Smooth muscle cell of the brain vasculature (primary cell): ENCODE measurements at regions not wholly inside any gene's neighbourhood (a gene's known extent, or its start where the extent isn't known, plus 50 kb on each side); places are given as distances from the start of the nearest gene placed in this dataset.
"Not testable (repeated sequence)": the region's sequence is repeated elsewhere in the genome, so short reads cannot be mapped to it uniquely, and the experiment has no call there.

Source experiments
- DNase-seq: peaks from one replicate; pipeline ENCODE4 v3.0.0-alpha.2; 2012; ENCODE audit warnings: low read depth, low spot score

DNA sequence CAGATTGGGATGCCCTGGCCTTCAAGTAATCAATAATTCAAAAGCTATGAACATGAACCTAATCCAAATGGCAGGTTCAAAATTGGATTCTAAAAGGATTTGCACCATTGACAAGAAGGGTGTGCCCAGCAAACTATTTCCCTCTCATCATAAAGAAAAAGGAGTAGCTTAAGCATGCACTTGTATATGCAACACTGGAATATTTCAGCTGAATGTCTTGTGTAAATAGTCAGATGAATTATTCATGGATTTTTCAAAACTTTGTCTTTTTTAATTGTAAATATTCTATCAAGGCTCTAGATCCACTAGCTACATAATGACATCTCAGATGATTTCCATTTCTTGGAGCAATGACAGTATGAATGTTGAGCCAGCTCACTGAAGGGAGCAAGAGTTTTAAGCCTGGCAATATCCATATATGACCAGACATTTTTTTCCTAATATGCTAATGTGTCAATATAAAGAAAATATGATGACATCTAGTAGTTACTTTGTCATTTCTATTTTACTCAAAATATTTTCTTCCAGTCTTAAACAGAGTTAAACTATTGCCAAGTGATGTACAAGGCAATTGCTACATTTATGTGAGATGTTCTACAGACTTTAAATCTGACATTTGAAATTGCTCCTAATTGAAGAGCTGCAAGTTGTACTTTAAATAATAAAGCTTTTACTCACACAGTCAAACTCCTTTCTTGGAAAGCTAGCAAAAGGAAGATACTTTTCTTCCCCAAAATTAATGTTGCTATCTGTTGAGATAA lies 230.5 kb upstream of the AGTR1 start:
- DNase-seq: no peak

DNA sequence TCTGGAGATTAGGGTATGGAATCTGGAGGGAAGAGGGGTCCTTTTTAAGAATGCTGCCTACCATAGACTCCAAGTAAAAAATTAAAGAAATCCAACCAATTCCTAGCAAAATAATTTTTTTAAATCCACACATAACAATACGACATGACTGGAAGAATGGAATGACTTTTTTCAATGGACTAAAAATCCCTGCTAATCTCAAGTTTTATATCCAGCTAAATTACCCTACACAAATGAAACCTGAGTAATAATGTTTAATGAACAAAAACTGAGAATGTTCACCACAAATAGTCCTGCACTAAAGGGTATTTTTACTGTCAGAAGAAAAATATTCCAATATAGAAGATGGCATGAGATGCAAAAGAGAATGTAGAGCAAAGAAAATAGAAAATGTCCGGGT lies 220.3 kb upstream of the AGTR1 start:
- no peak for DNase-seq

DNA sequence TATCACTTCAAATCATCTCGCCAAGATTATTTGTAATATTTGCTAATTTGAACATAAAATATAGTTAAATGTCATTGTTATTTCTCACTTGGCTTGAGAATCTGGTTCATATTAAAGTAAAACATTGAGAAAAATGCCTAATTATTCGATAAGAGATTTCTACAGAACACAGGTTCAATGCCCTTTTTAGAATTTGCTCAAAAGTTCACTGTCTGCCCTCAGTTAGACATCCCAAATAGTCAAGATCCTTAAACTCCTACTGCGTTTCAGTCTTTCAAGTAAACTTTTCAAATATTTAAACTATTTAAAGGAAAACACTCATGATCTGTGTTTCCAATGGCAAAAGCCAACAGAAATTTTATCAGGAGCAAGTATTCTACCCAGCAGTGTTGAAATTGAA lies 204.1 kb upstream of the AGTR1 start:
- no peak for DNase-seq

DNA sequence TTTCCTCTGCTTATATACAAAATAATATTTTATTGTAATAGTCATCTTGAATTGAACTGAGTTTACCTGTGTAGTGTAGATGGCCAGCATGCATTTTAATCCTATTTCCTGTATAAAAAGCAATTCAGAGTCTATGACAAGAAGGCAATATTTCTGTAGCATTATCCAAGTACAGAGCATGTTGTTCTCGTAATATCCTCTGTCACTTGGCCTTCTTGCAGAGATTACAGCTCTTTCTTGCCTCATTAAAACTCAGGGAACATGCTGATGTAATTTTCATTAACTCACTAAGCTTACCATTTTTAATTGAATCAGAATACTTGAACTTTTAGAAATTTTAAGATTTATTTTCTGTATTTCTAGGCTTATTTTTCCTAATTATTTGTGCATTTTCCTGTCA lies 203.3 kb upstream of the AGTR1 start:
- no peak for DNase-seq

DNA sequence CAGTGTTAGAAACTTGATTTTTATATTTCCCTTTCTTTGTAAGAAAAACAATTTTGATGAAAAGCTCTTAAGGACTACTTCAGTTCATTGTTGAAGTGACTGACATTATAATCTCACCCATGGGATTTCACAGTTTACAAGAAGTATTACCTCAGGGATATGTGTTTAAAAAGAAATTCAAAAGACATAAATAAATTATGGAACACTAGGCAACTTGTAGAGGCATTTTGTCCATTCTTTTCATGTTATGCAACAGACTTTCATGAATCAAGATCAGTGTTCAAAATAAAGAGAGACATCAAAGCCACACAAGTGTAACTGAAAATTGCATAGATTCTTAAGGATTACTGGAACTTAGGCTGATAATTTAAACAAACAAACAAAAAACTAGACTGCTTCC lies 196.8 kb upstream of the AGTR1 start:
- no peak for DNase-seq

DNA sequence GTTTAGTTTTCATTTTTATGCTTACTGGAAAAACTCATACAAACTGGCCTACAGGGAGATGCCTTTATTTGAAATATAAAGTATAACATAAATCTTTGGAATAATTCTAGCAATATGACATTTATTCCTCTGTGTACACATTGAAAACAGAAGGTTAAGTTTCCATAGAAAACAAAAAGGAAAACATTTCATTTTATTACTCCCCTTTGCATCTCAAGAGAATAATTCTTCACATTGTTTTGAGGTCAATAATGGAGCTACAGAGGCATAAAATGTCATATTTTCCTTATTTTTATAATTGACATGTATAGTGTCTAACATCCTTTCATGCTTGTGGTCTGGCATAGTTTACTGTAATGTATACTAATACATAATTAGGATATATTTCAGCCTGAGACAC lies 187.6 kb upstream of the AGTR1 start:
- DNase-seq: no peak

DNA sequence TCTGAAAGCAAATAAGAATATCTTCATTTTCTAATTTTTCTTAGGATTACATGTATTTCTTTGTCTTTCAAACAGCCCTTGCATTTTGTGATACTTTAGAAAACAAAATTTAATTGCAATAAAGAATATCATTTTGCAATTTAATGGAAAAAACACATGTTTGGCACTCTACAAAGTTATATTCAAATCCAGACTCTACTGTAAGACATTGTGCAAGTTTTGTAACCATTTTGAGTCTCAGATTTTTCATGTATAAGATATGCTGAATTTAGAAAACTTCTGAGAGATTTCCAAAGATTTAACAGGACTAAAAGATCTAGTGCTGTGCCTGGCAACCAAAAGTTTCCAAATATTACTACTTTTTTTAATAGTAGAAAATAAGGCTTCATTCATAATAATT lies 187.1 kb upstream of the AGTR1 start:
- DNase-seq: no peak

DNA sequence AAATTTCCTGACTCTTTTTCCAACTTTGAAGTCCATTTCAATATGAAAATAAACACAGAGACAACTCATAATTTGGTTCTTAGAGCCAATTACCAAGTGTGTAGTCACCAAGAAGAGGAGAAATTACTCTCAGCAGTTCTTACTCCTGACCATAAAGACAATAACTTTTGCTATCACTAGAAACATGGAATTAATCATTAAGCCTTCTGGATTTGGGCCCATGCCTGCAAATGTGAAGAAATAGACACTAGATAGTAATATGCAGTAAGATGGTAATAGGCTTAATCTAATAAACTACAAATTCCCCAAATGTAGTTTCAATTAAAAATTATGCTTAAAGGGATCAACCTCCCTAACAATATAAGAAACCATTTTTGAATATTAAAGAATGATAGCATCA lies 185.1 kb upstream of the AGTR1 start:
- DNase-seq: no peak

DNA sequence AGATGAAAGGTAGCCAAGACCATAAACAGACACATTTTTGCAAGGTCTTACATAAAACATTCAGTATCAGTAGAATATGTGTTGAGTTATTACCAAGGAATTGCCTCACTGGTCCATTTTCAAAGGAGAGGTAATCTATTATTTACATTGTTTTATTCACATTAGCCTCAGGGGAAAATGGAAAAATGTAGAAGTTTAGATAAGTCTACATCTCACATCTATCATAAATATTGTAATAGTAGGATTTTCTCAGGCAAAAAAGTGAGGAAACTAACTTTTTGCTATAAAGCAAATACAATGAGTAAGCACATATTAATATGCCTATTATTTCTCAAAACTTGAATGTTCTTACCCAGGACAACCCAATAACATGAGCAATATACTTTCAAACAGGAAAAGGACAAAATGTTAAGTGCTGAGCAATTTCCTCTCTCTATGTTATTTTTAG lies 184.6 kb upstream of the AGTR1 start:
- DNase-seq: no peak

DNA sequence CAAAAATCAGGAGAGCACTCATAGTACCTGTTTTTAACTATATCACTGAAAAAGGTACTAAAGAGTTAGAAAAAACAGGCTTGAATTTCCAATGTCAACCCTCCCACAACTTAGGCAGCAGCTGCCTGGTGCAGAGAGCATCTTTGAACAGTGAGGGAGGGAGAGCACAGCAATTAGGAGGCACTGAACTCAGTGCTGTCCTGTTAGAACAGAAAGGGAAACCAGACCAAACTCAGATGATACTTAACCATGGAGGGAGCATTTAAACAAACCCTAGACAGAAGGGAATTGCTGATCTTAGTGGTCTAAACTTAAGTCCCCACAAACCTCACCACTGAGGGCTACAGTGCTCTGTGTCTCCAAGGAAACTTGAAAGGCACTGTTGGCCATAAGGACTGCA lies 179.2 kb upstream of the AGTR1 start:
- DNase-seq: no peak

DNA sequence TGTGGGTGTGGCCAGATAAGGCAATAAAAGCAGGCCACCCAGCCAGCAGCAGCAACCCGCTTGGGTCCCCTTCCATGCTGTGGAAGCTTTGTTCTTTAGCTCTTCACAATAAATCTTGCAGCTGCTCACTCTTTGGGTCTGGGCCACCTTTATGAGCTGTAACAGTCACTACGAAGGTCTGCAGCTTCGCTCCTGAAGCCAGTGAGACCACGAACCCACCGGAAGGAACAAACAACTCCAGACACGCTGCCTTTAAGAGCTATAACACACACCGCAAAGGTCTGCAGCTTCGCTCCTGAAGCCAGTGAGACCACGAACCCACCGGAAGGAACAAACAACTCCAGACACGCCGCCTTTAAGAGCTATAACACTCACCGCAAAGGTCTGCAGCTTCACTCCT lies 172.1 kb upstream of the AGTR1 start:
- DNase-seq: not testable (repeated sequence)

DNA sequence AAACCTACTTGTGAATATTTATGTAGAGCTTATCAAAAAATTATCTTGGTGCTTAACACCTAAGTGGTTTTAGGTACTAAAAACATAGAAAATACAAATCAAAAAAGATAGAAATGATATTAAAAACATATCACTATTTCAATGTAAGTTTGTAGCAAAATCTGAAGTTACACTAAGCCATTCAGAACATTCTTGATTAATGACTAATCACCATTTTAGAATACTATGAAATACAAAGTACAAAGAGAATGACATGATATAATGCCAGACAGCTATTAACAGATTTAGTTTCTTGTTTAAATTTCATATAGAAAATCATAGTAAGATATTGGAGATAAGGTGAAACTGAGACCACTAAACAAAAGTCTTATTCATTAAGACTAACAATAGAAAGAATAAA lies 169.7 kb upstream of the AGTR1 start:
- DNase-seq: no peak

DNA sequence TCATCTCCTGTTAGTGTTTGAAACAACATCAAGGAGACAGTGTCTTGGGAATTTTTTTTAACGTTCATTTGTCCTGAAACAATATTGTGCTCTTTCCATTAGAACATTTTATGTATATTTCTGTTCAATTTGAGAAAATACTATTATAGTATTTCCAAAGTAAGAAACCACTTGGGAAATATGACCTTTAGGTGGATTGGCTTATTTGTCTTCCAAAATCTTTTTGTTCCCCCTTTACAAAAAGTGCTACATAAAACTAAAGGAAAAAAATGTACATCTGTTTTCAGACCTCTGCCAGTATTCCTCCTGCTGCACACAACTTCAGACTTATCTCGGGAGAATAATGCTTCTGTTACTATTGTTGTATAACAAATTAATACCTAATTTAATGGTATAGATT lies 165.9 kb upstream of the AGTR1 start:
- DNase-seq: no peak

DNA sequence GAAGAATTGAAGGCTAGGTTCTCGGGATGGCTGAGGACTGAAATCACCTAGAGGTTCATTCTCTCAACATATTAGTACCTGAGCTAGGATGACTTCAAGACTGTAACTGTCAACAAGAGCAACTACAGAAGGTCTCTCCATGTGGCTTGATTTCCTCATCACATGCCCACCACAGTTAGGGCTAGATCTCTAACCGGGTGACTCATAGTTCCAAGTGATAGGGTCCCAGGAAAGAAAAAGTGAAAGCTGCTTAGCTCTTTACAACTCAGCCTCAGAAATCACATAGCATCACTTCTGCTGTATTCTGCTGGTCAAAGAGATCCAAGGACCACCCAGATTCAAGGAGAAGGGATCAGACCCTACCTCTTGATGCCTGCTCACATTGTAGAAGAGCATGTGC lies 165.4 kb upstream of the AGTR1 start:
- no peak for DNase-seq

DNA sequence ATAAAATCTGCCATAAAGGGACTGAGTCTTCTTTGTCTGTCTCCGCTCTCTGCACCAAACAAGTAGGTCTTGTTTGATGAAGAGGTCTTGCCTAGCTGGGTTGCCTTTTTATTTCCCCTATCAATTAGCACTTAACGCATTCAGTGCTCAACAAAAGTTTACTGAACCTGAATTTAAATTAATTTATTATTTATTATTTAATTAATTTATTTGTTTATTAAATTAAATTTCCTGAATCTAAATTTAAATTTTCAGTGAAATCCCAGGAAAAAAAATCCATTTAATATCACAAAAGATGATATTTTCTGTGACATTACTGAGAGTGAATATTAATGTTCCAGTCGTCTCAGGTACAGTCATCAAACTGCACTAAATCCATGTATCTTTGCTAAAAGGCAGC lies 164.9 kb upstream of the AGTR1 start:
- no peak for DNase-seq

DNA sequence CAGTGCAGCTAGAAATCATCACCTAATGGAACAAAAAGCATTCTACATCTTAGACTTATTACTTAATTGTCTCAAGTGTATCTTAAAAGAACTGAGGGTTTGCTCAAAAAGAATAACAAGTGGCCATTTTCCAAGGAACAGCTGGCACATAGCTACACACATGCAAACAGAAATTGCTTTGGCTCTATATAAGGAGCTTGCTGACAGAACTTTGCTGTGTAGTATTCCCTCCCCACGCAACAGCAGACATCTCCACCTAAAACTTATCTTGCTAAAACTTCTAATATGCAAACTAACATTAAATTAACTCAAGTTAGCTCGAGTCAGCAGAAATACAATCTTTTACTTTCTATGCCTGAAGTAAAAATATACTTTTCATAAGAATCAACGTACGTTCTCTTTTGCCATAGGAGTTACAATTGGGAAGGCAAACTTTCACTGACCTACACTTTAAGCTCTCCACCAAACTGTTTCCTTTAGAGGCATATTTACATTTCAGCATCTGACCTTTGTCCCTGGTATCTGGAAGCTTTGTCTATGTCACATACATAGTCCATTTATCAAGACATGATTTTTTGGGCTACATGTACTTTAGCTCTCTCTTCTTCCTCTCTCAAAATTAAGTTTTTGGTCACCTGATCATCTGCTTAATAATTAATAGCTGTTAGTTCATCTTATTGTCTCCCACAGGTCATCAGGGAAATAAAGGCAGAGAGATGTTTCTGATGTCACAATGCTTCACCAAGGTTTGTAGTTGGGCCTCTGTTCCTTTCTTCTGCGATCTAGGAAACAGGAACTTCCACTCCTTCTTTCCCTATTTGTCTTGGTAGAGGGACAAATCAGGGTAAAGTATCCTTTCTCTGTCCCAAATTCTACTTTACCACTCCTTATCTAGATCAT lies 163.4 kb upstream of the AGTR1 start:
- DNase-seq: no peak

DNA sequence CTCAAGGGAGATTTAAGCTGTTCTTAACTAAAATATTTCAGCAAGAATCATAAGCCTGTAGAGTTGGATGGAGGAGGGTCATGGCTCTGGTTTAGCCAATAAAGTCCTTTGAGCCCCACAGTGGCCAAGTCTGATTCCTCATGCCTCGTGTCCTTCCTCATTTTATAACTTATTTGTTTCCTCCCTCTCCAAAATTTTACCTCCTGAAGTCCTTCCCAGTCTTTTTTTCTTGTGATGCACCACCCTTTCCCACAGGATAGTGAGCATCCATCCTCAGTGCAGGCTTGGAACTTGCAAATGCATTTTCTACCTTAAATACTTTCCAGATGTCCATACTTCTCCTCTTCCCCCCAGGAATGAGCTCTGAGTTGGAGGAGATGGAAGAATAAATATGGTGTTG lies 162.7 kb upstream of the AGTR1 start:
- DNase-seq: no peak

DNA sequence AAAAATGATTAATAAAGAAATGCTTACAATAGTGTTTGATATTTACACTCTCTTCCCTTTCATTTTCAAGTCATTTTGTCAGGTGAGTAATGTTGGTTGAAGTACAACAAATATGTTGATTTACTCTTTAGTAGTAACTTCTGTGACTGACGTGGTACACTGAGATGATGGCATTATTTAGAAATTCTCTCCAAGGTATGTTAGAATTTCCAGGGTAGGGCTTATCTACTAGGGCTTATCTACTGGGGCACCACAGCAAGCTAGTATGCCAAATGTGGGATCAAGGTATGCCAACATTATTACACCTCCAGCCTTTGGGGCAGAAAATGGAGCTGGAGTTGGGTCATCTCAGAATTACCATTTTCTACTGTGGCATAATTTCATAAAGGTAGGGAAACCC lies 157.4 kb upstream of the AGTR1 start:
- DNase-seq: no peak

DNA sequence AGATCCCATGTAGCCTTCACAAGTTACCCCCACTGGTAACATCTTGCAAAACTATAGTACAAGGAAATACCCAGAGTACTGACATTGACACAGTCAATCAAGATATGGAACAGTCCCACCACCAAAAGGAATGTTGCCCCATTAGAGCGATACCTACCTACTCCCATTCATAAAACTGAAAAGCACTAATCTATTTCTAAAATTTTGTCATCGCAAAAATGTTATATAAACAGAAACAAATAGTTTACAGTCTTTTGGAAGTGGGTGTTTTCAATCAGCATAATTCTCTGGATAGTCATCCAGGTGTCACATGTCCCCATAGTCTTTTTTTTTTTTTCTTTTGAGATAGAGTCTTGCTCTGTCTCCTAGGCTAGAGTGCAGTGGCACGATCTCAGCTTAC lies 156.9 kb upstream of the AGTR1 start:
- no peak for DNase-seq

DNA sequence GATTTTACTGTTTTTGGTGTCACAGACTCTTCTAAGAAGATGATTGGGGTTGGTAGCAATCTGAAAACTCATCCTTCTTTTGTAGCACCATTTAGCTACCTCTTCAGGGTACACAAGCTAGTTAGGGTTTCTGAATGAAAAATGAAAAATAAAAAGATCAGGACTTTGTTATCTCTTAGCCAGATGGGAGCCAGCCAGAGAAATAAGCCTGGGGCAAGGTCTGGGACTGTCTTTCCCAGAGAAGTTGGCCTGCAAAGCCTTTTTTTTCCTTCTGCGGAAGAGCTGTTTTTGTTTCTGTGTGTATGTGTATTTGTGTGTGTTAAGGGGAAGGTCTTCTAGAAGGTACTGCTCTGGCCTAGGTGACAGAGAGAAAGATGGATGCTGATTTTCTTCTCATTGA lies 150.7 kb upstream of the AGTR1 start:
- DNase-seq: no peak

DNA sequence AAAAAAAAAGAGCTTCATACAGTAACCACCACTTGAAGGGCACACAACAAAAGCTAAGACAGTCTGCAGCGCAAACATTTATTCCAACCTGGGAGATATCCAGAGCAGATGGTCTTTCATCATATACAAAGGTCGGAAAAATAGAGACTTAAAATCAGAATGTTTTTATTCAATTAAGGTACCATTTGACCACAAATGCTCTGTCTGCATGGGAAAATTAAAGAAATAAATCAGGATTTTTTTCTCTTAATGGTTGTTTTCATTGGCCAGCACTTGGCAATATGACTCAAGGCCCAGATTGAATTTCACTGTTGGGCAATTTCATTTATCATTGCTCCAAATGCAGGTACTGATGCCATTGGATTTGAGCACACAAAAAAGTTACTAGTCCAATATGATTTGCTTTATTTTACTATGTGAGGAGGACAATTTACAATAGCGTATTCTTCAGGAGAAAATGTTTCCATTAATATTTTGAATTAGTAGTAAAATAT lies 145.9 kb upstream of the AGTR1 start:
- DNase-seq: no peak

DNA sequence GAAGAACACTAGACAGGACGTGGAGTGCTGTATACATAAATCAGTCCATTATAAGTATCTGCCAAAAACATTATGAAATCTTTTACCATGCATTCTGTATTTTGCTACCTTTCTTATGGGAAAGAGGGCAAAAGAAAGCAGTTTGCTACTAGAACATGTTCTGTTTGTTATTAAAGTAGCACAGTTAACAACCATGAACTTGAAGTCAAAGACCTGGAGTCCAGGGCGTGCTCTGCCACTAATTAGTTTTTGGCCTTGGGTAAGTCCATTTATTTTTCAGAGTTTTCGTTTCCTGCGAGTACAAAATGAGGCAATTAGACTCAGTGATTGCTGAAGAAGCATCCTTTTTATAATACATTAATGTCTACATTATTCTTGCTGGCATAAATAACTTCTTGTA lies 143.3 kb upstream of the AGTR1 start:
- no peak for DNase-seq

DNA sequence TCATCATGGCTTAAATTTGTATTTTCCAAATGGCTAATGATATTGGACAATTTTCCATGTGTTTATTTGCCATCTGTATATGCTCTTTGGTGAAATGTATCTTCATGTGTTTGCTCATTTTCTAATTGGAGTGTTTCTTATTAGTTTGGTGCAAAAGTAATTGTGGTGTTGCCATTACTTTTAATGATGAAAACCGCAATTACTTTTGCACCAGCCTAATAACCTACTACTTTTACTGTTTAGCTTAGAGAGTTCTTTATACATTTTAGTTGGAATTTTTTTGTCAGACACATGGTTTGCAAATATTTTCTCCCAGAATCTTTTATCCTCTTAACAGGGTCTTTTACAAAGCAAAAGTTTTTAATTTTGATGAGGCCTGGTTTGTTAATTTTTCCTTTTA lies 141.0 kb upstream of the AGTR1 start:
- DNase-seq: no peak
